Fibroblast of the aortic adventitia (primary cell): ENCODE measurements at regions not wholly inside any gene's neighbourhood (a gene's known extent, or its start where the extent isn't known, plus 50 kb on each side); places are given as distances from the start of the nearest gene placed in this dataset.
"Not testable (repeated sequence)": the region's sequence is repeated elsewhere in the genome, so short reads cannot be mapped to it uniquely, and the experiment has no call there.

Experiments
- DNase-seq: peaks from one replicate; pipeline ENCODE4 v3.0.0-alpha.2; 2010; ENCODE audit warnings: low read depth
- H3K4me3 ChIP-seq: 2 replicates; pipeline ENCODE4 v1.5.1; 2011; ENCODE audit warnings: low read depth, mild to moderate bottlenecking, control low read depth, low read length, moderate library complexity
- CTCF ChIP-seq: IDR thresholded peaks from 2 replicates; pipeline ENCODE4 v1.5.1; 2011; ENCODE audit warnings: mild to moderate bottlenecking, low read length, control low read depth, inconsistent platforms; ENCODE audit not compliant: insufficient read depth

GRCh38 chr6:131456565-131456964 lies 116.5 kb upstream of the ARG1 start:
- TF ChIP-seq CTCF = no peak
- no peak for DNase-seq
- no peak overlapping the region for H3K4me3 ChIP-seq

DNA sequence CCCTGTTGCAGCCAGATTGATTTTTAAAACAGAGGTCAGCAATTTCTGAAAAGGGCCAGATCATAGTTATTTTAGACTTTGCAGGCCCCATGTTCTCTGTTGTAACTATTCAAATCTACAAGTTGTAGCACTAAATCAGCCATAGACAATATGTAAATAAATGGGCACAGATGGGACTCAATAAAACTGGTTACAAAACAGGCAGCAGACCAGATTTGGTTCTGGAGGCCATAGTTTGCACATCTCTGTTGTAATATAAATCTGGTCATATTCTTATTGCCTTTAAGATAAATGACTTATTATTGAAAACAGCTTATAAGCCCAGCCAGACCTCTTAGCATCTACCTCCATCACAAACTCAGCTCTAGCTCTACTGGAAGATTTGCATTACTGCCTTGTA lies 114.0 kb upstream of the ARG1 start:
- no peak for TF ChIP-seq CTCF
- no peak overlapping the region for H3K4me3 ChIP-seq
- DNase-seq = no peak

DNA sequence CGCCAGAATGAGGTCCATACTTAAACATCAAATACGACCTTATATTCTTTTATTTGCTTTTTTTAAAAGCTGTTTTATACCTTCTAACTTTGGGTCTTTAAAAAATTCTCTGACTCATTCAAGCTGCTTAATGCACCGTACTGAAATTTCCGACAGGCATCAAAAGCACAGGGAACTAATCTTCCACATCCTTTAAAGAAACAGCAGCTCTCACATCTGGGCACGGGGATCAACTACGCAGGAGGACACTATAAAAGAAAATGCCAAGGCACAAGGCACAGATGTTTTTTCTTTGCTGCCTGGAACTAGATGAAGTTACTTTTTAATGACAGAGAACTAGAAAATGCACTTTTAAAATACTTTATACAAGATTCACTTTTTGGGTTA lies 112.4 kb upstream of the ARG1 start:
- TF ChIP-seq CTCF = no peak
- no peak for DNase-seq
- H3K4me3 ChIP-seq = no peak overlapping the region

DNA sequence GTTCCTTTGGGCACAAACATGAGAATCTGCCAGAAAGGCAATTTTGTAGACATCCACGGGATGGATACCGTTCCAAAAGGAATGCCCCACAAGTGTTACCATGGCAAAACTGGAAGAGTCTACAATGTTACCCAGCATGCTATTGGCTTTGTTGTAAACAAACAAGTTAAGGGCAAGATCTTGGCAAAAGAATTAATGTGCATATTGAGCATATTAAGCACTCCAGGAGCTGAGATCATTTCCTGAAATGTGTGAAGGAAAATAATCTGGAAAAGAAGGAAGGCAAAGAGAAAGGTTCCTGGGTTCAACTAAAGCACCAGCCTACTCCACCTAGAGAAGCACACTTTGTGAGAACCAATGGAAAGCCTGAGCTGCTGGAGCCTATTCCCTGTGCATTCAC lies 103.9 kb upstream of the ARG1 start:
- no peak overlapping the region for H3K4me3 ChIP-seq
- TF ChIP-seq CTCF = no peak
- DNase-seq = no peak

DNA sequence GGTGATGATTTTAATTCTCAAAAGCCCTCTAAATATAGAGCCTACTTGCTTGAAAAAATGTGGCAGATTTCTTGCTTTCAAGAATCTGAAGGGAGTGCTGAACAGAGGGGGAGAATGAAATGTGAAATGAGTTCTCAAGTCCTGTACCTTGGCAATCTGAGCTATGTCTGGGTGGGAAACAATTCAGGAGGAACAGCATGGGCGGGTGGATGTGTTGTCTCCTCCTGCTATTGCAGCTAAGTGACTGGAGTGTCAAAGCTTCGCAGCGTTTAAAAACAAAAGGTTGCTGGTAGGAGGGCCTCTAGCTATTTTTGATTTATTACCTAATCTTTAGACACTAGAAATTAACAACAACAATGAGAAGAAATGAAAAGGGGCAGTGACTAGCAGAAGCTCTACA lies 102.5 kb upstream of the ARG1 start:
- no peak overlapping the region for H3K4me3 ChIP-seq
- TF ChIP-seq CTCF = no peak
- DNase-seq = no peak

GRCh38 chr6:131471331-131471730 lies 101.7 kb upstream of the ARG1 start:
- H3K4me3 ChIP-seq = no peak overlapping the region
- no peak for TF ChIP-seq CTCF
- DNase-seq = no peak

DNA sequence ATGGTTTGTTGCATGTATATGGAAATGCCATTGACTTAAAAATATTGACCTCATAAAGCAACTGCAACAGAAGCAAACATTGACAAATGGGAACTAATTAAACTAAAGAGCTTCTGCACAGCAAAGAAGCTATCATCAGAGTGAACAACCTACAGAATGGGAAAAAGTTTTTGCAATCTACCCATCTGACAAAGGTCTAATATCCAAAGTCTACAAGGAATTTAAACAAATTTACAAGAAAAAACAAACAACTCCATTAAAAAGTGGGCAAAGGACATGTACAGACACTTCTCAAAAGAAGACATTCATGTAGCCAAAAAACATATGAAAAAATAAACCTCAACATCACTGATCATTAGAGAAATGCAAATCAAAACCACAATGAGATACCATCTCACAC lies 99.7 kb upstream of the ARG1 start:
- not testable (repeated sequence) for DNase-seq

More for the DNA sequence above, 99.7 kb upstream of the ARG1 start:
- not testable (repeated sequence) for H3K4me3 ChIP-seq
